Activated CD4-positive, alpha-beta T cell treated with anti-CD3 and anti-CD28 coated beads, Interleukin-2, amount 50 U/mL, for 1 hour (primary cell): ENCODE measurements at regions not wholly inside any gene's neighbourhood (a gene's known extent, or its start where the extent isn't known, plus 50 kb on each side); places are given as distances from the start of the nearest gene placed in this dataset.

Experiments
- DNase-seq: peaks from one replicate; pipeline ENCODE4 v3.0.0-alpha.2; 2020

GRCh38 chr10:90504172-90504571 lies 353.7 kb downstream of the HTR7 start:
- no peak for DNase-seq

- DNase-seq, result no peak
Measured at GRCh38 chr10:90526721-90527120, 331.1 kb downstream of the HTR7 start.

- DNase-seq, result no peak
Measured at GRCh38 chr10:90530521-90530920, 327.3 kb downstream of the HTR7 start.

- DNase-seq, result no peak
Measured at GRCh38 chr10:90557385-90557784, 300.5 kb downstream of the HTR7 start.

GRCh38 chr10:90560331-90560730 lies 297.5 kb downstream of the HTR7 start:
- no peak for DNase-seq

DNA sequence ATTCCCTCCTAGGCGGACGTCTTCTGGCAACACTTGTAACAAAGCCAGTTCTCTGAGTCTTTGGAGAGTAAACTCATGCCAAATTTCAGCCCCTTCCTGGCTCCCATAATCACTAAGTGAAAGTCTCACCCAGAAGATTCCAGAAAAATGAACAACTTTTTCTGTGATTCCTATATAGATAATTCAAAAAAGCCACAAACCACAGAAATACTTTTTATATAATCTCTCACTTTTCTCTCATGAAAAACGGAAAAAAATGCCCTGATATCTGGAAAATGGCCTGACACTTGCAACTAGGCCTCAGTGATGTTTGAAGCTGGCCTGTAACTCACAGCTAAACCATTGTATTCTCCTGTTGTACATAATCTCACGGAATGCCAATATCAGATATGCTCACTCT lies 296.2 kb downstream of the HTR7 start:
- DNase-seq, result no peak

- DNase-seq, result no peak
Measured at GRCh38 chr10:90571481-90572258, 286.2 kb downstream of the HTR7 start.

- no peak for DNase-seq
Measured at GRCh38 chr10:90575125-90575524, 282.7 kb downstream of the HTR7 start.

DNA sequence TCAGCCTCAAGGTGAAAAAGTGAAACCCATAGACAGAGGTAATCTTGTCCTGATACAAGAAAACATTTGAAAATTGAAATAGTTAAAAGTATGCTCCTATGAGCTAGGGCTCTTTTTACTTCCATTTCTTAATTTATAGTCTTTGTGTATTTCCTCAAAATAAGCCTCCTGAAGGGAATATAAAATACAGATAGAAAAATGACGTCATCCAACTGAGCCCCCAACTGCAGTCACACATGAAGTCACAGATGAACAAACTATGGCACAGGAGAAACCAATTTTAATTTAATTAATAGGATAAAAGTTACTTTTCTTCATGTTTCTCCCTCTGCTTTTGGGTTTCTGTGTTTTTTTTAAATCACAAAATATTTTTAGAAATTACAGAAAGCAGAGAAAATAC lies 280.3 kb downstream of the HTR7 start:
- no peak for DNase-seq

DNA sequence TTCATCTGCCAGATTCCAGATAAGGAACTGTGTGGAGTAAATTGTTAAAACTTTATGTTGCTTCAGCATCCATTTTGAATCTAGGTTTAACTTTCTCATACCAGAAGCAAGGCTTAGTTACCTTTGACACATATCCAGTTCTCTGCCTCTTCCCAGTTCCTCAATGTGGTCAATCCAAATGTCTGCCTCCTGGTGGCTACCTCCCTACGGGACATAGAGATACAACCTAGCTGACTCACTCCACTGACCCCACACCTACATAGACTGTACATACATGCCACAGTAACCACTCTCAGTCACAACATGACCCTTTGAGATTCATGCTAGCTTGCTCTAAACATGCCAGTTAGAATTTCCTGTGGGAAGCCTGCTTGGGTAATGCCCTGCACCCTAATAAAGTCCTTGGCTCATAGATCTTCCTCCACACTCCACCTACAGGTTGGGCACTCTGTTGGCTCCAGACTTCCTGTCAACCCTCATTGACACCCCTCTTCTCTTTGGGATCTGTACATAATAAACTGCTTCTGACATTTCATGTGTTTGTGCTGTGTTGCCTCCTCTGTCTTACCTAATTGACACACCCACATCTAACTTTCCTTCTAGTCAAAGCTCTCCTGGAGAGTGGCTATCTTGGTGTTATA lies 278.1 kb downstream of the HTR7 start:
- DNase-seq, result no peak

DNA sequence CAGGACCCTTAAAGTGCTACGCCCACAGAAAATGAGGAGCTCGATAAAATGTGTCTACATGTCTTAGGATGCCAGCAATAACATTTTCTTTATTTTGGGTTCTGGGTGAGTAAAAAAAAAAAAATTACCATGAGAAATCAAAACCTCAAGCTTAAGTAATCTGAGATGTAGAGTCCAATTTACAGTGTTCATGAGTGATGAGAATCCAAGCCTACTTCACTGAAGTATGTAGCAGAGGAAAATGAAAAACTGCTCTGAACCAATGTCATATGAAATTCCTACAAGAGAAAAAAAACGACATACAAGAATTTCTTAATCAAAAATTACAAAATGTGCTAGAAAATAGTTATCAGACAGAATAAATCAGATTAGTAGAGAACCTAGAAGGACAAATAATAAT lies 274.4 kb downstream of the HTR7 start:
- DNase-seq, result no peak

DNA sequence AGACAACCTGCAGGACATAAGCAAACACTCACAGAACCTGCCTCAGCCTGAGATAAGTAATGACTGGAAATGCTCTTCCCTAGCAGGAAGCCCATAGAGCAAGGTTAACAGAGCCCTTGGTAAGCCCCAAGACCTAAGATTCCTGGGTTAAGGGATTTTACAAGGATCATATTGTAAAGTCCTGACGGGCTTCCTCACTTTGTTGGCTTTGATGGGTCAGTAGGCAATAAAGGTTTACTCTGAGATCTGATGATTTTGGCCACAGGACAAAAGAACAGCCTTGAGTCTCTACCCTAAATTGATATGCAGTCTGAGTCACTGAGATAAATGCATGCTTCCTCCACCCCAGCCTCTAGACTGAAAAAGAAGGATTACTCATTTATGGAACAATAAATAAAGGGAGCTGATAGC lies 270.8 kb downstream of the HTR7 start:
- no peak for DNase-seq

GRCh38 chr10:90587561-90587960 lies 270.3 kb downstream of the HTR7 start:
- DNase-seq, result no peak

- DNase-seq, result no peak
Measured at GRCh38 chr10:90588222-90588621, 269.6 kb downstream of the HTR7 start.

DNA sequence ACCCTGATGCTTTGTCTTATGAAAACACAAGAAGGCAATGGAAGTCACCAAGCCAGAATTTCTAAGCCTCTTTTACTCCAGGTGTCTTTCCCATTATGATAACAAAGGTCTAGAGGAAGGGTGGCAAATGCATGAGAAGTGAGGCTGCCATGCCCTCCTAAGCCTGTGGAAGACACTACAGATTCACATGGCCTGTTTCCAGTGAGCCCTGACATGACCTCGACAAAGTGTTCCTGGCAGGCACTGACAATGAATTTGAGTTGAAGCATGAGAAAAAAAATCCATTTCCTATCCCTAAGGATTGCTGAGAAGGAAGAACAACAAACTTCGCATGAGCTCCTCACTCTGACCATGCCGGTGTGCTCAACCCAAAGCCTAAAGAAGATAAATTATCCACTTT lies 268.0 kb downstream of the HTR7 start:
- no peak for DNase-seq

DNA sequence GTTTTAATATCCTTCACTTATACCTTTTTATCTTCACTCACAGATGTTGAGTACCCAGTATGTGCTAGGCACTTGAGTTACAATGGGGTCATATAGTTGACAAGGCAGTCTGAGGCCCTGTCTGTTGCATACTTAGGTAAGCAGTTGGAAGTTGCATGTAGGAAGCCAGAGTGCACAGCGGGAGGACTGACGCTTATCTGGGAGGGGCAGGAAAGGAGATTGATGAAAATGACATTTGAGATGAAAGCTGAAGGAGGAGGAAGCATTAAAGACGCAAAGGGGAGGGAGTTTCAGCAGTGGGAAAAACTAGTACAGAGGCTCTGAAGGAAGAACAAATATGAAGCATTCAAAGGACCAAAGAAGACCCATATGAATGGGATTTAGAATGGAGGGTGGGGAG lies 266.2 kb downstream of the HTR7 start:
- no peak for DNase-seq

DNA sequence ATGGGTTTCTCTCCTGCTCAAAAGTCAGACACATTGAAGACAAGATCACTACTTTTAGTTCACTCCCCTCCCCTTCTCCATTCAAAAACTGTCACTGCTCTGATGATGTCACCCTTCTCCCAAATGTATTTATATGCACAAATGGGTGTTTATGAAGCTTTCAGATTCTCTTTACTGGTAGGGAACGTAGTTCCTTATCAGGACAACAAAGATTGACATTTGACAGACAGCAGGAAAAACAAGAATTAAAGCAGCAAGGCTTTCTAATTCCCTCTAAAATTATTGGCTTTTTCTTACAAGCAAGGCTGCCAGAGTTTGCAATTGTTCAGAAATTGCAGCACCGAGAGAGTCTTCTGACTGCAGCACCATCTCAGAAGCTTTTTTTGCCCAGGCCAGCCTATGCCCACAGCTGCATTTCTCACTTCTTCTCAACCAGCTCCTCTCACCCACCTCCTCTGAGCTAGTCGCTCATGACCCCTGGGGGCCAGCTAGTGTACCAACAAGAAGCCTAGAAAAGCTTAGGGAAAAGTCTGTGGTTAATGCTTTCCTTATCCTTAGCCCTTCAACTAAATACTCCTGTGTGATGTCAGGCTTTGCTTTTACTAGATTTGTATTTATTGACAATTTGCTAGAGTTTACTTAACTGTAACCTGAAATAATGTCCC lies 265.1 kb downstream of the HTR7 start:
- no peak for DNase-seq

- DNase-seq, result no peak
Measured at GRCh38 chr10:90598513-90598912, 259.3 kb downstream of the HTR7 start.

DNA sequence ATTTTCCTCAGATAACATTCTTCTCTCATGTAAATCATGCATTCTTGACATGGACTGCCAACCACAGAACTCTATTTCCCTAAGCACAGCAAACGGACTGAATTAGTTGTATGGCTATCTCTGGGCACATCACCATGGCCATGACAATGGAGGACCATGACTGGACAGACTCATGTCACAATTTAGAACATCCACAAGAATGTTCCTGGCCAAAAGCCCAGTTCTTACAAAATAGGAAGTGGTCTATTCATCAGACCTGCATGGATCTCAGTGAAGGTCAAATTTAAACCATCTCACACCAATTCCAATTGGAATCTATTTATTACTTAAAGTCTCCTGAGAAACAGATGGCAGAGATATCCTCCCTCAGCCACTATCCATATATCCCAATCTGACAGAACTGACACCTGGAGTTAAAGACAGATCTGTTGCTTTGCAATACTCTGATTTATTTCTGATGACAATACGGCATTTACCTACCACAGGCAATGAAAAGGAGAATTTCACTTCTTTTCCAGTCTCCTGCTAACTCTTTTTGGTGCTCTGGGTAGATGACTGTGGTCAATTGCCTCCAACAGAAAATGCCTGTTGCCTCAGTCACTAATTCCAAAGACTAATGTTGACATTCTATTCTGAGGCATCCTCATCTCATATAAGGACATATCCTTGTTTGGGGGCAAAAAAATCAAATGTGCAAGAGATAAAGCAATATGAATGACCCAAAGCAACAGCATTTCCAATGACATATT lies 254.8 kb downstream of the HTR7 start:
- no peak for DNase-seq

DNA sequence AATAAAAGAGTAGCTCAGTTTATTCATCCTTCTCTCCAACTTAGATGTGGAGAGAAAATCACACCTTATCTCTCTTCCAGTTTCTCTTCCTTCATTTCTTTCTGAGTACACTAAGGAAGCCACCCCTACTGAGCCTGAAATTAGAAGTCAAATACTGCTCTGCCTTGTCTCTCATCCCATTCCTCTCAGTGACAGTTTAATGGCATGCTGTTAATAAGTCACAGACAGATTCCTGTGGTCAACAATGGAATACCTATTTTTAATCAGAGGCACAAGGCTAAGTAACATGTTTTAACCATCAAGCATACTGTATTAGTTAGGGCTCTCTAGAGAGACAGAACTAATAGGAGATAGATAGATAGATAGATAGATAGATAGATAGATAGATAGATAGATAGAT lies 253.2 kb downstream of the HTR7 start:
- no peak for DNase-seq

DNA sequence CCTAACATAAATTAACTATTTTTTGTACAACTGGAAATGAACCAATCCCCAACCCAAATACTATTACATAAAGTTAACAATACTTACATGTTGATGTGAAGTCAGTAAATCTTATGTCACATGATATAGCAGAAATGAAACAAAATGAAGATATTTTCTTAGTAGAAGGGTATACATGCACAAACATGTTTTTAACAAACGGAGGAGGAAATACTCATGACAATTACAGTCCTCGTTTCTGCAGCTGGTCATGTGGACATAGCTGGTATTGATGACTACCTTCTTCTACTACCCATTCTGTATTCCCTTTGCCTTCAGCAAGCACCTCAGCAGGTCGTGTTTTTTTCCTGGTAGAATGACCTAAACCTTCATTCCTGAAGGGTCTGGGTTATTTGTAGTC lies 252.3 kb downstream of the HTR7 start:
- no peak for DNase-seq

- DNase-seq, result no peak
Measured at GRCh38 chr10:90612276-90612675, 245.6 kb downstream of the HTR7 start.

GRCh38 chr10:90614631-90615030 lies 243.2 kb downstream of the HTR7 start:
- DNase-seq, result no peak

GRCh38 chr10:90621577-90621976 lies 236.3 kb downstream of the HTR7 start:
- no peak for DNase-seq
